ENCODE measurements at regions not wholly inside any gene's neighbourhood (a gene's known extent, or its start where the extent isn't known, plus 50 kb on each side); places are given as distances from the start of the nearest gene placed in this dataset.
"Not testable (repeated sequence)": the region's sequence is repeated elsewhere in the genome, so short reads cannot be mapped to it uniquely, and the experiment has no call there.

- no peak overlapping the region for H3K4me3 ChIP-seq (ENCODE audit: low read depth, low read length)
- DNase-seq (ENCODE audit: low read depth, low spot score), result no peak
- POLR2A ChIA-PET, result no interaction called here
- no peak for TF ChIP-seq CTCF (IDR thresholded peaks at IDR 0.05; ENCODE audit: insufficient read depth, low read length, missing control alignments)
- CTCF ChIA-PET, result no interaction called here
These were observed 899.5 kb upstream of the FAM98A start for GRCh38 chr2:34498561-34498960.

GRCh38 chr2:34494192-34494591 is 895.1 kb upstream of the FAM98A start:
- CTCF ChIA-PET; DNase-seq (ENCODE audit: low read depth, low spot score); H3K4me3 ChIP-seq (ENCODE audit: low read depth, low read length); POLR2A ChIA-PET: not testable (repeated sequence)

- H3K4me3 ChIP-seq (ENCODE audit: low read depth, low read length), result no peak overlapping the region
- no peak for TF ChIP-seq CTCF (IDR thresholded peaks at IDR 0.05; ENCODE audit: insufficient read depth, low read length, missing control alignments)
- ChIA-PET CTCF (no interaction called here), POLR2A (no interaction called here)
- no peak for DNase-seq (ENCODE audit: low read depth, low spot score)
These were observed 893.7 kb upstream of the FAM98A start for GRCh38 chr2:34492561-34493455.

GRCh38 chr2:34486965-34487364 is 887.9 kb upstream of the FAM98A start:
- no peak for DNase-seq (ENCODE audit: low read depth, low spot score)
- no peak overlapping the region for H3K4me3 ChIP-seq (ENCODE audit: low read depth, low read length)
- no peak for TF ChIP-seq CTCF (IDR thresholded peaks at IDR 0.05; ENCODE audit: insufficient read depth, low read length, missing control alignments)
- CTCF ChIA-PET, result no interaction called here
- POLR2A ChIA-PET, result no interaction called here

- no peak for TF ChIP-seq CTCF (IDR thresholded peaks at IDR 0.05; ENCODE audit: insufficient read depth, low read length, missing control alignments)
- no peak for DNase-seq (ENCODE audit: low read depth, low spot score)
- CTCF ChIA-PET, result no interaction called here
- POLR2A ChIA-PET, result no interaction called here
- H3K4me3 ChIP-seq (ENCODE audit: low read depth, low read length), result no peak overlapping the region
These were observed 882.4 kb upstream of the FAM98A start for GRCh38 chr2:34481542-34481941.

- ChIA-PET POLR2A (no interaction called here), CTCF (no interaction called here)
- no peak for DNase-seq (ENCODE audit: low read depth, low spot score)
- no peak overlapping the region for H3K4me3 ChIP-seq (ENCODE audit: low read depth, low read length)
- no peak for TF ChIP-seq CTCF (IDR thresholded peaks at IDR 0.05; ENCODE audit: insufficient read depth, low read length, missing control alignments)
These were observed 881.3 kb upstream of the FAM98A start for GRCh38 chr2:34480366-34480765.

GRCh38 chr2:34475156-34475555 is 876.1 kb upstream of the FAM98A start:
- ChIA-PET CTCF (no interaction called here), POLR2A (no interaction called here)
- no peak for DNase-seq (ENCODE audit: low read depth, low spot score)
- H3K4me3 ChIP-seq (ENCODE audit: low read depth, low read length), result no peak overlapping the region
- no peak for TF ChIP-seq CTCF (IDR thresholded peaks at IDR 0.05; ENCODE audit: insufficient read depth, low read length, missing control alignments)

All from AG04449 (cell line).